K562 (cell line): ENCODE measurements at regions not wholly inside any gene's neighbourhood (a gene's known extent, or its start where the extent isn't known, plus 50 kb on each side); places are given as distances from the start of the nearest gene placed in this dataset.

ENCODE experiments used
- ATAC-seq: fragments of 200-7000 bp; cut with Tn5 transposase; 3 replicates; pipeline ENCODE4 v1.9.1; 2020; ENCODE audit warnings: moderate library complexity
- BruUV-seq: library from RNA; stranded (reverse); fragments of 400-500 nt; replicated peaks from 2 replicates; lab custom pipeline; 2021; lab: Mats Ljungman, UMichigan
- CTCF ChIA-PET: fragments of 300-600 bp; formaldehyde crosslinking; extraction: SDS; loops from one replicate; lab custom pipeline; 2021; ENCODE audit warnings: low intra/inter-chr PET ratio; lab: Yijun Ruan, JAX
- POLR2A ChIA-PET: fragments of 300-600, 350-650 bp; sonication (Branson Sonifier 250); formaldehyde crosslinking; extraction: SDS; loops from one replicate; lab custom pipeline; 2021; ENCODE audit warnings: antibody characterized with exemption, inconsistent platforms; lab: Yijun Ruan, JAX
- DNase-seq, 4 experiments: peaks; one replicate each; pipeline versions ENCODE4 v3.0.0 to v3.0.0-alpha.2; 2011 to 2018; ENCODE audit warnings: low spot score in 3 of 4, mixed read lengths in 3 of 4; ENCODE audit errors: extremely low read depth in 1 of 4
- FAIRE-seq: peaks from 2 replicates; lab custom pipeline; 2011; peaks lifted over from hg19 to GRCh38; lab: Jason Lieb, UNC
- H2AFZ ChIP-seq: 2 replicates; pipeline ENCODE4 v1.6.0; 2011; ENCODE audit warnings: low read depth, low read length, control low read depth, inconsistent platforms
- H3K27ac ChIP-seq: fragments of 200-600 bp; 3 replicates; pipeline ENCODE4 v1.8.0; 2011; ENCODE audit warnings: low read depth, mild to moderate bottlenecking, control low read depth, inconsistent platforms, low read length, moderate library complexity, mixed read lengths; ENCODE audit errors: extremely low read depth
- H3K27me3 ChIP-seq, 2 experiments: fragments of 300-600 bp in 1 of 2; 2 replicates in 1 of 2; 3 replicates in 1 of 2; pipeline versions ENCODE4 v1.6.0 to v1.8.0; 2011; ENCODE audit warnings: inconsistent platforms in 2 of 2, low read length in 2 of 2, mild to moderate bottlenecking in 1 of 2, mixed read lengths in 1 of 2, moderate library complexity in 1 of 2; ENCODE audit not compliant: control insufficient read depth in 2 of 2, insufficient read depth in 2 of 2
- H3K36me3 ChIP-seq: fragments of 300-600 bp; 3 replicates; pipeline ENCODE4 v1.8.0; 2011; ENCODE audit warnings: mild to moderate bottlenecking, low read length, inconsistent platforms; ENCODE audit not compliant: control insufficient read depth, insufficient read depth
- H3K4me1 ChIP-seq, 2 experiments: fragments of 200-600 bp in 1 of 2; replicated peaks in 1 of 2; 2 replicates in 1 of 2; 3 replicates in 1 of 2; pipeline versions ENCODE4 v1.5.1 to v1.8.0; 2011; ENCODE audit warnings: inconsistent platforms in 2 of 2, low read length in 2 of 2, mild to moderate bottlenecking in 1 of 2, mixed read lengths in 1 of 2, moderate library complexity in 1 of 2; ENCODE audit not compliant: control insufficient read depth in 2 of 2, insufficient read depth in 2 of 2
- H3K4me2 ChIP-seq: 2 replicates; pipeline ENCODE4 v1.6.1; 2011; ENCODE audit warnings: low read length, control low read depth, inconsistent platforms, mixed read lengths; ENCODE audit not compliant: insufficient read depth
- H3K4me3 ChIP-seq: fragments of 200-600 bp; sonication (generic), shearing (Covaris generic); 2 replicates; pipeline ENCODE4 v1.5.1; 2016; ENCODE audit warnings: control low read depth, inconsistent platforms
- H3K79me2 ChIP-seq: fragments of 200-600 bp; 3 replicates; pipeline ENCODE4 v1.8.0; 2011; ENCODE audit warnings: low read length, inconsistent platforms; ENCODE audit not compliant: control insufficient read depth, insufficient read depth
- H3K9ac ChIP-seq, 2 experiments: 2 replicates each; pipeline versions ENCODE4 v1.6.0 to v1.6.1; 2011; ENCODE audit warnings: low read depth in 2 of 2, low read length in 2 of 2, control low read depth in 1 of 2, inconsistent platforms in 1 of 2, mild to moderate bottlenecking in 1 of 2, mixed read lengths in 1 of 2; ENCODE audit not compliant: insufficient read depth in 1 of 2
- H3K9me1 ChIP-seq: one replicate; pipeline ENCODE4 v1.6.0; 2011; ENCODE audit warnings: inconsistent platforms, mild to moderate bottlenecking, low read length, moderate library complexity; ENCODE audit not compliant: control insufficient read depth, insufficient read depth
- H3K9me3 ChIP-seq: replicated peaks from 2 replicates; pipeline ENCODE4 v1.5.1; 2011; ENCODE audit warnings: low read depth, low read length, inconsistent platforms; ENCODE audit not compliant: control insufficient read depth, insufficient read depth
- H4K20me1 ChIP-seq: replicated peaks from 2 replicates; pipeline ENCODE4 v1.6.1; 2011; ENCODE audit warnings: low read length, inconsistent platforms, mixed read lengths; ENCODE audit not compliant: control insufficient read depth, insufficient read depth
- DACH1 ChIP-seq: fragments of 450-650 bp; IDR thresholded peaks from 2 replicates; pipeline ENCODE4 v1.6.1; 2018; ENCODE audit not compliant: partially characterized antibody
- FOXO4 ChIP-seq: fragments of 450-650 bp; formaldehyde crosslinking; IDR thresholded peaks from 2 replicates; pipeline ENCODE4 v1.4.0; 2020; ENCODE audit warnings: mild to moderate bottlenecking, moderate library complexity
- GATAD2A ChIP-seq: fragments of 450-650 bp; IDR thresholded peaks from 2 replicates; pipeline ENCODE4 v1.6.1; 2017
- NFE2L1 ChIP-seq: fragments of 450-650 bp; IDR thresholded peaks from 2 replicates; pipeline ENCODE4 v1.6.1; 2016; ENCODE audit warnings: missing genetic modification characterization, low read depth, mild to moderate bottlenecking, missing compliant biosample characterization, moderate library complexity, borderline replicate concordance
- POLR2G ChIP-seq: fragments of 200-400 bp; formaldehyde crosslinking; IDR thresholded peaks from 2 replicates; pipeline ENCODE4 v1.6.1; 2017; ENCODE audit warnings: low read depth, mild to moderate bottlenecking, antibody characterized with exemption, low read length, moderate library complexity
- TAF7 ChIP-seq: fragments of 450-650 bp; IDR thresholded peaks from 2 replicates; pipeline ENCODE4 v1.6.1; 2016; ENCODE audit warnings: missing genetic modification characterization, missing compliant biosample characterization
- WGBS: fragments of 100-300 bp; shearing (Covaris generic); methylation state at CpG from one replicate; pipeline ENCODE4 v1.1.6; 2016; ENCODE audit warnings: low coverage, mixed read lengths; ENCODE audit not compliant: insufficient coverage; ENCODE audit errors: missing lambda C conversion rate; 5-methylcytosine and 5-hydroxymethylcytosine counted together
- in situ Hi-C: fragments of 300-500 bp; cut with MboI; formaldehyde crosslinking; loops from 4 replicates; pipeline ENCODE4 v1.15.0; 2018; ENCODE audit warnings: inconsistent platforms, mixed read lengths
- intact Hi-C: fragments of 100-400 bp; cut with micrococcal nuclease; formaldehyde crosslinking; loops from 2 replicates; pipeline ENCODE4 v1.14.2; 2022
- TF ChIP-seq, protein P1 (sequence below): IDR thresholded peaks from 2 replicates; pipeline ENCODE4 v1.6.1; 2011; ENCODE audit warnings: borderline replicate concordance, low read depth, mild to moderate bottlenecking, moderate library complexity, low read length; ENCODE audit not compliant: insufficient read depth, poor library complexity, severe bottlenecking

- Histone ChIP-seq H3K4me2 (no peak overlapping the region), H3K27ac (no peak overlapping the region), H3K27me3 (peaks cover 0 to 8% of the 10 kb centered on the region in 2 experiments; a peak in 2 of 5 replicates), H3K4me3 (no peak overlapping the region), H2AFZ (no peak overlapping the region), H3K9ac (no peak overlapping the region), H4K20me1 (no peaks in the 10 kb centered on the region), H3K36me3 (no peaks in the 10 kb centered on the region), H3K9me3 (no peaks in the 10 kb centered on the region), H3K79me2 (no peaks in the 10 kb centered on the region), H3K9me1 (no peaks in the 10 kb centered on the region), H3K4me1 (peaks cover 0 to 6% of the 10 kb centered on the region in 2 experiments; a peak in 1 of 5 replicates)
- FAIRE-seq (no peak), DNase-seq (no peak), ATAC-seq (no peak)
- in situ Hi-C loops (no loop called here), intact Hi-C loops (no loop called here)
- POLR2A ChIA-PET, result no interaction called here
- TF ChIP-seq DACH1 (no peak), POLR2G (no peak), TAF7 (tag) (no peak), FOXO4 (CRISPR knock-in tag) (no peak), NFE2L1 (no peak), GATAD2A (no peak)
- TF ChIP-seq, protein P1, sequence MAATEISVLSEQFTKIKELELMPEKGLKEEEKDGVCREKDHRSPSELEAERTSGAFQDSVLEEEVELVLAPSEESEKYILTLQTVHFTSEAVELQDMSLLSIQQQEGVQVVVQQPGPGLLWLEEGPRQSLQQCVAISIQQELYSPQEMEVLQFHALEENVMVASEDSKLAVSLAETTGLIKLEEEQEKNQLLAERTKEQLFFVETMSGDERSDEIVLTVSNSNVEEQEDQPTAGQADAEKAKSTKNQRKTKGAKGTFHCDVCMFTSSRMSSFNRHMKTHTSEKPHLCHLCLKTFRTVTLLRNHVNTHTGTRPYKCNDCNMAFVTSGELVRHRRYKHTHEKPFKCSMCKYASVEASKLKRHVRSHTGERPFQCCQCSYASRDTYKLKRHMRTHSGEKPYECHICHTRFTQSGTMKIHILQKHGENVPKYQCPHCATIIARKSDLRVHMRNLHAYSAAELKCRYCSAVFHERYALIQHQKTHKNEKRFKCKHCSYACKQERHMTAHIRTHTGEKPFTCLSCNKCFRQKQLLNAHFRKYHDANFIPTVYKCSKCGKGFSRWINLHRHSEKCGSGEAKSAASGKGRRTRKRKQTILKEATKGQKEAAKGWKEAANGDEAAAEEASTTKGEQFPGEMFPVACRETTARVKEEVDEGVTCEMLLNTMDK, result no peak
- CTCF ChIA-PET, result no interaction called here
- 3% methylated on average over 11 of the region's 12 CpGs for WGBS
- no TSS peak for BruUV-seq
Observed at GRCh38 chrX:40343319-40343718, 237.5 kb upstream of the ATP6AP2 start.
